IPS-18c (cell line): ENCODE measurements at regions not wholly inside any gene's neighbourhood (a gene's known extent, or its start where the extent isn't known, plus 50 kb on each side); places are given as distances from the start of the nearest gene placed in this dataset.
A peak's percentile ranks its signal among the peaks of the same experiment; 100 is the strongest.

Experiments used
- H3K4me3 ChIP-seq: 2 replicates; pipeline ENCODE4 v1.7.0; 2013; ENCODE audit warnings: low read depth, mild to moderate bottlenecking, low read length, moderate library complexity; ENCODE audit not compliant: insufficient read depth
- H3K9me3 ChIP-seq: one replicate; pipeline ENCODE4 v1.6.1; 2013; ENCODE audit warnings: mild to moderate bottlenecking, low read length, moderate library complexity; ENCODE audit not compliant: control insufficient read depth, insufficient read depth

DNA sequence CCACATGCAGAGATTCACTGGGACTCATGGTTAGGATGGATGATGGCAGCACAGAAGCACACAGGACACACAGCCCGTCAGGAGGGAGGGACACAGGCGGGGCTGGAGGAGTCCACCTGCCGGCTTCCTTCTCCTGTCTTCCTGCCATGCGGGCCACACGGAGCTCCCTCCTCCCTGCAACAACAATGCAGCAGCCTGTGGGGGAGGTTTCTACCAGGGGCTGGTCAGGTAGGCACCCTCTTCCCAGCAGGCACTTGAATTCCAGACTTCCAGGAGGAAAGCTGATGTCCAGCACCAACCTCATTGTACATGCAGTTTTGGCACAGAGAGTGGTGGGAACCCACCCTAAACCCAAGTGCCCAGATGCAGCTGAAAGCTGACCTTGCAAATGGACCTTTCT is 341.2 kb downstream of the GLRX3 start:
- Histone ChIP-seq H3K9me3 (peaks cover 28% of the 10 kb centered on the region), H3K4me3 (no peak overlapping the region)

DNA sequence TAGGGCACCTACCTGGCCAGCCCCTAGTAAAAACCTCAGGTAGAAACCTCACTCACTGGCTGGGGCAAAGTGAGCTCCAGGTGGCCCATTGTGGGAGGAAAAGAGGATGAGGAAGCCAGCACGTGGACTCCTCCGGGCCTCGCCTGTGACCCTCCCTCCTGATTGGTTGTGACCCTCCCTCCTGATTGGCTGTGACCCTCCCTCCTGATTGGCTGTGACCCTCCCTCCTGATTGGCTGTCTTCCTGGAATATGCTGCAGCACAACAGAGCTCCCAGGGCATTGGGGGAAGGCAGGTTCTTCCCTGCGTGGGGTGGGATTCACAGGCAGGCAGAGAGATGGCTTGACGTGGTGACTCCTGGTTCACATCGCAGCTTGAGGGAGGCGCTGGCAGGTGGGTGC is 343.0 kb downstream of the GLRX3 start:
- no peak overlapping the region; the same call in 1 of the 2 replicates for H3K4me3 ChIP-seq
- peaks cover 28% of the 10 kb centered on the region for H3K9me3 ChIP-seq

DNA sequence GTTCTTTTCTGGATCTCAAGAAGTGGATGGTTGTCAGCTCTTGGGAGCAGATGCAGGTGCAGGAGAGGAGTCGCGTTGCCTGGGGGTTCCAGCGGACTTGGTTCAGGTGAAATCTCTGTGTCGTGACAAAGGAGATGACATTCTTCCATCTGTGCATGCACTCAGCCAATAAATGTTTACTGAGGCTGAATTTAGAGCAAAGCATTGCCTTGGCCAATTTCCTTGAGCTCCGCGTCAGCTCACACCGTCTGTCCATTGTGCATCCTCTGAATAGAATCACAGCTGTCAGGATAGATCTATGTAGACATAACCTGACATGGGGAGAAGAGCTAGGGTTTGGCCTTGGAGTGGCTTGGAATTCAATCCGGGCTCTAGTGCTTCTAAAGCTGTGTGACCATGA is 343.7 kb downstream of the GLRX3 start:
- H3K9me3 ChIP-seq = peaks cover 34% of the 10 kb centered on the region
- H3K4me3 ChIP-seq = no peak overlapping the region

DNA sequence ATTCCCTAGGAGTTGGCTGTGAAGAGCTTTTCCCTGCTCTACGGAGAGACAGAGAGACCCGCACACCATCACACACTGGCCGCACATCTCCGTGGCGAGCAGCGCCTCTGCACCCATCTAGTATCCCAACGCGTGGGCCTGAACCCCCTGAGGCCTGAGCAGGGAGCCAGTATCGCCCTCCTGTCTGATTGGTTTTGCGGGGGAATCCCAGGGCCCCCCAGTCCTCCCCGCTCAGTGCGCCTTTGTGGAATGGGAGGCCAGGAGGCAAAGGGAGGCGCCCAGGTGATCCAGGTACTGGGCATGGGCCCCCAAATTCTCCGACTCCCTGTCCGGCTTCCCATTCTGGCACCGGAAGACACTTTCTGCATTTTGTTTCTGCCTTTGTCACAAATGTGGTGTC is 344.3 kb downstream of the GLRX3 start:
- Histone ChIP-seq H3K9me3 (peaks cover 33% of the 10 kb centered on the region), H3K4me3 (no peak overlapping the region)

DNA sequence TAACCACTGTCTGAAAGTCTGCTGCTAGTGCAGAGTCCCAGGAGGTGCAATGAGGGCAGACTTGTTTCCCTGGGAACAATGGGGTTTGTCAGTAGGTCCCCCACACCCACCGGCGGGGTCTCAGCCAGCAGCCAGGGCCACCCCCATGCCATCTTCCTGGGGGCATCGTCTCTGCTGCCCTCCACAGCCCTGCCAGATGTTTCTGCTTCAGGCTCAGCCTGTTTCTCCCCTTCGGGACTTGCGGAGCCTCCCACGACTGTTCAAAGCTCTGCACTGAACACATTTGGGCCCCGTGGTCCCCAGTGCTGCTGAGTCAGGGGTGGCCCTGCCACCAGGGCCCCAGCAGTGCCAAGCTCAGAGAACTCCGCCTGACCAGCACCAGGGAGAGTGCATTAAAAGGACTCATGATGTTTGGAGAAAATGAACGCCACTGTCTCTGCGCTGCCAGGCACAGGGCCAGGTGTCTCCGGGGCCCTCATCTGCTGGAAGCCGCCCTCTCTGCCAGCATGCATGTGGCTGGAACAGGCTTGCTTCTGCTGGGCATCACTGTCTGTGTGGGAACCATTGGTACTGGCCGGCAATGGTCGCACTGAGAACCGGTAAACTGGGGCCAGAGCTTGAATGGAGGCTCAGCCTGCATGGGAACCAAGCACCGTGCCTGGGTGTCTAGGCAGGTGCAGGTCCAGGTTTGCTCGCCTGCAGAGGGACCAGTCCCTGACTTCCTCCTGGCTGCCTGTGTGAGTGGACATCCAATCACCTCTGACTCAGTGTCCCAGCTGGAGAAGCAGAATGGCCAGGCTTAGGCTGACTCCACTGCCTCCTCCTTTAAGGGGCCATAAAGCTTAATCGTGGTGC is 345.1 kb downstream of the GLRX3 start:
- Histone ChIP-seq H3K9me3 (peaks cover 30% of the 10 kb centered on the region), H3K4me3 (no peak overlapping the region)

DNA sequence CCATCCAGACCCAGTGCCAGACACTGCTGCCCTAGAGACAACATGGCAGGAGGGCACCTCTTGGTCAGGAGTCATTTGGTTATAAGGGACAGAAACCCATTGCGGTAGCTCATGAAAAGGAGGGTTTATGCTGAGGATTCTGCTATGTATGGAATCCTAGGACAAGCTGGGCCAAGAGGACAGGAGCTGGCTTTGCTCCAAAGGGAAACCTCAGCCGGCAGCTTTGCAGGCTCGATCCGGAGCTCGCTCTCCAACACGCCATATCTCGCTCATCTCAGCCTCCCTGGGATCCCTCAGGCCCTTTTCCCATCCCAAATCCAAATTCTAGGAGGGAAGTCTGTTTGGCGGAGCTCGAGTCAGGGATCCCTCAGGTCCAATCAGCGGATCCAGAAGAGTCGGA is 345.7 kb downstream of the GLRX3 start:
- peaks cover 27% of the 10 kb centered on the region for H3K9me3 ChIP-seq
- no peak overlapping the region; the same call in 1 of the 2 replicates for H3K4me3 ChIP-seq

DNA sequence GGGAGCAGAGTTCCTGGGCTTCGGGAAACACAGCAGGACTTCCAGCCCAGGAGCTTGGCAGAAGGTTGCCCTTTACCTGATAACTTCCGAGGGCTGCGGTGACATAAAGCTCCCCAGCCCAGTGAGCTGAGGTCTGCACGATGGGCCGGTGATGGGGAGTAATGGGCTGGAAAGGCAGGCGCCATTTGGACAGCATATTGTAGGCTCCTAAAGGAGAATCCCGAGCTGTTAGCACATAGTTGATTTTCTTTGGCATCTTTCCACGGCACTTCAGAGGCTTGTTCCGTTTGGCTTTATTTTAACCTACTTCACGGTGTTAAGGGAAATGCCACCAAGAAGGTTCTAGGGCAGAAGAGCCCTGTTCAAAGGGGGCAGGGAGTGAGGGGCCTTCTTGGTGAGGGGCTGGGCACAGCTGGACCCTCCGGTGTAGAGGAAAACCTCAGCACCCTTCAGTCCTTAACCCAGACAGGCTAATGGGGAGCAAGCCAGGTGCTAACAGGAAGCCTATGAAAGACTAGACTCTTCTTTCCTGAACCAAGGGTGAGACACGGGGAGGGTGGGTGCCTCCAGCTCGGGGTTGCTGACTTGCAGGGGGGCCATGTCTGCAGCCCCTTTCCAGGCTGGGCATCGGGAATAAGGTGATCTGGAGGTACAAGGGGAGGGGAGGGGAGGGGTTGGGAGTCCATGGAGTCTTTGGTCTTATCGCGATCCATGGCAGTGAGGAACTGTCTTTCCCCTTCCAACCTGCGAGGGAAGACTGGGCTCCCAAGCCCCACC is 347.7 kb downstream of the GLRX3 start:
- peaks cover 31% of the 10 kb centered on the region for H3K9me3 ChIP-seq

DNA sequence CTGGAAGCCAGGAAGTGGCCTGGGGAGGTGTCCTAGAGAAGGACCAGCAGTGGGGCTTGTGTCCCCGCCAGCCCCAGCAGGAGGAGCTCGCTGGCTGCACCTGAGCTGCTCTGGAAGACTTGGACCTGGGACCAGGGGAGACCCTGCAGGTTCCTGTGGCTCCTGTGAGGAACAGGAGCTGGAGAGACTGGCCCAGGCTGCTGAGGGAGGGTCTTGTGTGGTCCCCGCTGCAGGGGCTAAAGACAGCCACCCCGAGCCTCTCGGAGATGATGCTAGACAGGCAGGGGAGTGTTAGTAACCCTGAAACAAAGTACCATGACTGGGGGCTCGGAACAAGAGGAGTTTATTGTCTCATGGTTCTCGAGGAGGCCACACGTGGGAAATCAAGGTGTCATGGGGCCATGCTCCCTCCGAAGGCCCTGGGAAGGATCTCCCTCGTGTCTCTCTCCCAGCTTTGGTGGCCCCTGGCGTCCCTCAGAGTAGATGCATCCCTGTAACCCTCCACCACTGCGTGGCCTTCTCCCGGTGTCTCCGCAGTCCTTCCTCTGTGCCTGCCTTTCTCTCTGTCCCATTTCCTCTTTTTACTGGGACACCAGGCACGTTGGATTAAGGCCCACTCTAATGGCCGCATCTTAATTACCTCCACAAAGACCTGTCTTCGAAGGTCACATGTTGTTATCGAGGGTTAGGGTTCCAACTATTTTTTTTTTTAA is 348.4 kb downstream of the GLRX3 start:
- Histone ChIP-seq H3K9me3 (peaks cover 31% of the 10 kb centered on the region), H3K4me3 (no peak overlapping the region)

More for the DNA sequence above, 347.7 kb downstream of the GLRX3 start:
- H3K4me3 ChIP-seq = no peak overlapping the region

DNA sequence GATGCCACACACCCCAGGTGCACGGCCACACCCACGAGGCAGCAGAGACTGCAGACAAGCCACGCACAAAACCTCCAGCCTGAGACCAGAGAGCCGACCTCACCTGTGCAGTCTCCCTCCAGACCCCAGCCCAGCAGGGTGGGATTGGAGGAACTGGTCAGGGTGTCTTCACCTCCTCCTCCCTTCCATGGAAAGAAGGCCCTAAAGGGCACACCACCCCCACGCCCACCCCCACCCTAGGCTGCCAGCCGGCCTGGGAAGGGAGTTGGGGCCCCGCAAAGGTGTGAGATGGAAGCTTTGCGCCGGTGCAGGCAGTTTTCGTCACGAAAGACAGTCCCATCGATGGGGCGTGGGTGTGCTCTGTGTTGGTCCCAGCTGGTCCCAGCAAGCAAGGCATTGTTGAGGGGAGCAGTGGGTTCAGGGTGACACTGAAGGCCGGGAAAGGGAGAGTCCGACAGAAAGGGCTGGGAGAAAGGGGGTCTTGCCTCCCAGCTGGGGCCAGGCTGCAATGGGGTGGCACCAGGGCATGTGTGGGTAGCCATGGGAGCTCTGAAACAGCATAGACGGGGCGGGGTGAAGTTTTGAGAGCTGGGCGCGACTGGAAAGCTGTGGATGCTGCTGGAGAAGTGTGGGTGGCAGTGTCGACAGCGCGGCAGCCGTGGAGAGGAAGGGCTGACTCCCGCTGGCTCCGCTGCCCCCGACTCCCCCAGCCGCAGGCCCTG is 349.2 kb downstream of the GLRX3 start:
- Histone ChIP-seq H3K9me3 (peaks cover 34% of the 10 kb centered on the region), H3K4me3 (peak overlapping the region; percentile 20; the same call in 1 of the 2 replicates)

DNA sequence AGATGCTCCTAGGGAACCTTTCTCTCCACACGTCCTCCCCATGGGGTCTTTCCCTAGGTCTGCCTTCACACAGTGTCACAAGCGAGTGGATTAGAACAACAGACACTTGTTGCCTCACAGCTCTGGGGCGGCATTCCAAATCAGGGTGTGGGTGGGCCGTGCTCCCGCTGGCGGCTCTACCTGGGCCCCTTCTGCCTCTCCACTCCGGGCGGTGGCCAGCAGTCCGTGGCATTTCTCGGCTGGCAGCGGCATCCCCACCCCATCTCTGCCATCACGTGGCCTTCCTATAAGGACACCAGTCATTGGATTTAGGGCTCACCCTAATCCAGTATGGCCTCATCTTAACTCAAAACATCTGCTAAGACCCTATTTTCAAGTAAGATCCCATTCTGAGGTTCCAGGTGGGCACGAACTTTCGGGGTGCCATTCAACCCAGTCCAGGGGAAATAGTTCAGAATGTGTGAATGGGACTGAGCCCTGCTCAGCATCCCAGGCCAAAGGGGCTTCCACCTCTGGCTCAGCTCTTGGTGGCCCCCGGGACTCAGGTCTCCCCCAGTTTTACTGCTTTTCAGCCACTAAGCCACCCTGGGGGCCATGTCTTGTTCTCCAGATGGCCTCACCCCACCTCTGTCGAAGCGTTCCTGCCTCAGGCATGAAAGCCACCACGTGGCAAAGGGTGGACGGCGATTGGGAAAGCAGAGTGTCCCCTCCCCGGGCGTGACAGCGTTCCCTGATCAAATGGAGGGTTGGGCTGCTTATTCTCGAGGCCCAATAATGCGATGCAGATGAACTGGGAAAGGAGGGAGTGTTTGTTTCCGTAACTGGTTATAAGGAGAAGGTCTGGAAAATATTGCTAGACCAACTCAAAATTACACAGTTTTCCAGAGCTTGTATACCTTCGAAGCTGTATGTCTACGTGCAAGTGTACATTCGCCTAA is 350.0 kb downstream of the GLRX3 start:
- Histone ChIP-seq H3K4me3 (no peak overlapping the region), H3K9me3 (peaks cover 33% of the 10 kb centered on the region)

DNA sequence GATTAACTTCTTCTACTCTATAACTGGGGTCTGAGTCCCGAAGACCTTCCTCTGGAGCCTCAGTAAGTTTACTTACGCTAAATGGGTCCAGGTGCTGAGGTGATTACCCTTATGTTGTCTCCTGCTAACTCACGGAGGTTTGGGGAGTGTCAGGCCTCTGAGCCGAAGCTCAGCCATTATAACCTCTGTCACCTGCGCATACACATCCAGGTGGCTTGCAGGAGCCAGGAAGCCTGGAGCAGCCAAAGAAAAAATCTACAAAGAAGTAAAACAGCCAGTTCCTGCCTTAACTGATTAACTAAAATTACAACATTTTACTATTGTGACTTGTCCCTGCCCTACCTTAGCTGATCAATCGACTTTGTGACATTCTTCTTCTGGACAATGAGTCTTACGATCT is 350.7 kb downstream of the GLRX3 start:
- Histone ChIP-seq H3K4me3 (no peak overlapping the region), H3K9me3 (peaks cover 27% of the 10 kb centered on the region)

DNA sequence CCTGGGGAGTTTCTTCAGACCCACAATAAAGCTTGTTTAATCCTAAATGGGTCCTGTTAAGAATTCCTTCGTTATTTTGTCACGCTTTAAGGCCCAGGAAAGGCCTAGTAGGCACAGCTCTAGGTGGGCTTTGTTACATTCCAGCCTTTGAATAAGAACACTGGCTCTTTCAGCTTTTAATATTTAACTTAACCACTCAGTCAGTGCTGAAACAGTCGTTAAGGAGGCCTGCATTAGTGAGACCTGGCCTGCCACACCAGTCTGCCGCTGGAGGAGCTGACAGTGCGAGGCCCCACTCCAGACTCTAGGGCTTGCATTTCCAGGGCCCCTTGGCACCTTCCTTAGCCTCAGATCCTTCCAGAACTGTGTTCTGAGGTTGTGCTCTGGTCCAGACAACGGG is 351.4 kb downstream of the GLRX3 start:
- no peak overlapping the region for H3K4me3 ChIP-seq
- H3K9me3 ChIP-seq = peaks cover 30% of the 10 kb centered on the region

DNA sequence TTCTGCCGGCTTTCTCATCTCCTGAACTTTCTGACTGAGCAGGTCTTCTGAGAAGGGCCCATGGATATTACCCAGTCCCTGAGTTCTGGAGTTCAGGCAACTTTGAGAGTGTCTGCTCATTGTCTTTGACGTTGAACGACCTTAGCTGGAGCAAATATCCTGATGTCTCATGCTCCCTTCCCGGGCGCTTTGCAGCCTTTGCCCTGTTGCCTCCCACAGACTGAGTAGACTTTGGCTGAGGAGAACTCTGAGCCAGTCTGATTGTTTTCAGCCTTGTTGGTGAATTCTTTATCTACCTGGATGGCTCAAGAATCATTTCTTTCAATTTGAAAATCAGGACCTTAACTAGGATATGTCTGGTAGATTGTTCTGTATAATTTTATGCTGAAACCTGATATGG is 353.7 kb downstream of the GLRX3 start:
- H3K4me3 ChIP-seq = no peak overlapping the region
- peaks cover 23% of the 10 kb centered on the region for H3K9me3 ChIP-seq

DNA sequence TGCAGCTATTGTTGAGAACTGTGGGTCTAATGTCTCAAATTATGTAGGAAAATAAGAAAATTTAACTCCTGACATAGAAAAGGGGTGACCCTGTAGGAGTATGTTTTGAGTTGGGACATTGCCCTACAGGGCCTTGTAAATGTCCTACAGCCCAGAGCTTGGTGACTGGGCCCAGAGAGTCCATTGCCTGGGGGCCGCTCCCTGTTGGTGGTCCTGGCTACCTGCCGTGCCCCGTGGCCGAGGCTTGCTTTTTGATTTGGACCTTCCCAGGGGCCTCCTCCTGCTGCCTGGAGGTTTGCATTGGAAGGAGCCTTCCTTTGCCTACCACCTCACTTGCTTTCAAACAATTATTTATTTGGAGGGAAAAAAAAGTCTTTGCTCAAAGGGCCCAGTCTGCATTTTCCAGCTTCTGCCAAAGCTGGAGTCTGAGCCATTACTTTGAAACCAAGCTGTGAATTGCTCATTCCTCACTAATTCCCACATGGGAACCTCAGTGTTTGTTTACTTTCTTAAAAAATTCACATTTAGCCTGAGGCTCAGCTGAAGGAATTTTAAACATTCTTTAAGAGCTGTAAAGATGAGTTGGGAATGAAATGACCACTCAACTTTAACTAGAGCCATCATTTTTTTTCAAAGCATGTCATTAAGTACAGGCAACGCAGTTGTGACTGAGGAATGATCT is 355.0 kb downstream of the GLRX3 start:
- Histone ChIP-seq H3K4me3 (no peak overlapping the region), H3K9me3 (peaks cover 28% of the 10 kb centered on the region)

DNA sequence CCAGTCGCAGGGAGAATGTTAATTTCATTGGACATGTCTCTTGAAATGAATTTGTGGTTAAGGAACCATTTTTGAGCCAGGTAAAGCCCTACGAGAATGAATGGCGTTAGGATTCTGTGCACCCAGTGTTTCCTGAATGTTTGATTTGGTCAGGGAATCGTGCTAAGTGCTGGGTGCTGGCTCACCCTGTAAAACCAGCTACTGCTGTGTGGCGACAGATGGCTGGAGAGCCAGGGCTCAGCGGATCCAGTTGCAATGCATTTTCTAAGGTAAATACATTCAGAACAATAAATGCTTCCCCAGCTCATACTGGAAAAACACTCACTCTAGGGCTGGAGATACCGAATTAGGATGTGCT is 355.5 kb downstream of the GLRX3 start:
- Histone ChIP-seq H3K9me3 (peaks cover 27% of the 10 kb centered on the region), H3K4me3 (no peak overlapping the region)
